HCT116 (cell line): ENCODE measurements at regions not wholly inside any gene's neighbourhood (a gene's known extent, or its start where the extent isn't known, plus 50 kb on each side); places are given as distances from the start of the nearest gene placed in this dataset.

Experiments
- ATAC-seq: fragments of 200-7000 bp; cut with Tn5 transposase; 2 replicates; pipeline ENCODE4 v1.9.1; 2020; ENCODE audit warnings: mild to moderate bottlenecking, moderate library complexity
- BruUV-seq: library from RNA; stranded (reverse); fragments of 400-500 nt; replicated peaks from 2 replicates; lab custom pipeline; 2021; lab: Mats Ljungman, UMichigan
- CTCF ChIA-PET: fragments of 300-600 bp; sonication (Branson Sonifier 250); formaldehyde crosslinking; loops from one replicate; lab custom pipeline; 2021; ENCODE audit warnings: antibody characterized with exemption; lab: Charles Lee
- POLR2A ChIA-PET: fragments of 300-600, 350-600 bp; sonication (Branson Sonifier 250); formaldehyde crosslinking; loops from one replicate; lab custom pipeline; 2021; ENCODE audit warnings: antibody characterized with exemption; lab: Charles Lee
- RAD21 ChIA-PET, 2 experiments: fragments of 300-600 bp; sonication (Branson Sonifier 250); formaldehyde crosslinking; loops; one replicate each; lab custom pipeline; 2023; ENCODE audit warnings: low total read pairs in 2 of 2; ENCODE audit not compliant: uncharacterized antibody in 2 of 2, unreplicated experiment in 2 of 2, low non-redundant PET in 1 of 2; lab: Charles Lee
- DNase-seq: peaks from one replicate; pipeline ENCODE4 v3.0.0-alpha.2; 2010; ENCODE audit warnings: low read depth, low spot score
- H2AFZ ChIP-seq: fragments of 200-600 bp; shearing (Covaris generic), sonication (generic); 2 replicates; pipeline ENCODE4 v1.6.1; 2017; ENCODE audit warnings: low read depth, mixed run types, mixed read lengths, antibody characterized with exemption, low read length; ENCODE audit not compliant: poor library complexity, severe bottlenecking
- H3K27ac ChIP-seq: 2 replicates; pipeline ENCODE4 v1.5.1; 2012; ENCODE audit warnings: low read depth, low read length
- H3K27me3 ChIP-seq: fragments of 200-600 bp; sonication (generic); 2 replicates; pipeline ENCODE4 v1.6.1; 2016; ENCODE audit warnings: mixed run types, low read length, mixed read lengths; ENCODE audit not compliant: insufficient read depth
- H3K36me3 ChIP-seq, 2 experiments: fragments of 200-500 bp in 1 of 2; fragments of 200-600 bp in 1 of 2; sonication (Bioruptor generic) in 1 of 2; sonication (generic) in 1 of 2; 2 replicates each; pipeline versions ENCODE4 v1.5.1 to v1.6.1; 2014 to 2016; ENCODE audit warnings: low read length in 2 of 2, inconsistent platforms in 1 of 2, mixed read lengths in 1 of 2, mixed run types in 1 of 2; ENCODE audit not compliant: insufficient read depth in 2 of 2, control insufficient read depth in 1 of 2
- H3K4me1 ChIP-seq, 2 experiments: fragments of 200-600 bp in 1 of 2; sonication (generic) in 1 of 2; 2 replicates each; pipeline versions ENCODE4 v1.5.1 to v1.6.1; 2012 to 2017; ENCODE audit warnings: low read length in 2 of 2, inconsistent platforms in 1 of 2, mild to moderate bottlenecking in 1 of 2, mixed read lengths in 1 of 2, mixed run types in 1 of 2, moderate library complexity in 1 of 2; ENCODE audit not compliant: insufficient read depth in 2 of 2, control insufficient read depth in 1 of 2
- H3K4me2 ChIP-seq: fragments of 200-600 bp; sonication (generic); 2 replicates; pipeline ENCODE4 v1.6.1; 2017; ENCODE audit warnings: mixed run types, low read length, mixed read lengths
- H3K4me3 ChIP-seq, 2 experiments: fragments of 200-600 bp in 1 of 2; sonication (generic) in 1 of 2; replicated peaks in 1 of 2; 2 replicates each; pipeline ENCODE4 v1.5.1; 2011 to 2016; ENCODE audit warnings: low read length in 2 of 2, control low read depth in 1 of 2, low read depth in 1 of 2, mild to moderate bottlenecking in 1 of 2, mixed read lengths in 1 of 2, mixed run types in 1 of 2
- H3K79me2 ChIP-seq: fragments of 200-600 bp; sonication (generic); 2 replicates; pipeline ENCODE4 v1.6.1; 2017; ENCODE audit warnings: mild to moderate bottlenecking, mixed run types, low read length, moderate library complexity, mixed read lengths; ENCODE audit not compliant: insufficient read depth
- H3K9ac ChIP-seq: fragments of 200-600 bp; sonication (generic); 2 replicates; pipeline ENCODE4 v1.6.1; 2016; ENCODE audit warnings: low read length, mixed read lengths
- H3K9me2 ChIP-seq: fragments of 200-600 bp; sonication (generic), shearing (Covaris generic); 2 replicates; pipeline ENCODE4 v1.6.1; 2017; ENCODE audit warnings: mixed run types, mild to moderate bottlenecking, moderate library complexity; ENCODE audit not compliant: insufficient read depth
- H3K9me3 ChIP-seq, 2 experiments: fragments of 200-500 bp in 1 of 2; fragments of 200-600 bp in 1 of 2; sonication (Bioruptor generic) in 1 of 2; sonication (generic) in 1 of 2; 2 replicates each; pipeline ENCODE4 v1.6.1; 2014 to 2017; ENCODE audit warnings: low read length in 2 of 2, mixed read lengths in 2 of 2, inconsistent platforms in 1 of 2, low read depth in 1 of 2, mild to moderate bottlenecking in 1 of 2, mixed run types in 1 of 2, moderate library complexity in 1 of 2; ENCODE audit not compliant: control insufficient read depth in 1 of 2, insufficient read depth in 1 of 2
- H4K20me1 ChIP-seq: fragments of 200-600 bp; sonication (generic), shearing (Covaris generic); 2 replicates; pipeline ENCODE4 v1.6.1; 2017; ENCODE audit warnings: mixed run types, mild to moderate bottlenecking, moderate library complexity; ENCODE audit not compliant: insufficient read depth
- CBX3 ChIP-seq: IDR thresholded peaks from 2 replicates; pipeline ENCODE4 v1.6.1; 2012; ENCODE audit warnings: low read depth
- CEBPB ChIP-seq: IDR thresholded peaks from 2 replicates; pipeline ENCODE4 v1.6.1; 2012; ENCODE audit warnings: low read depth
- EZH2 ChIP-seq: fragments of 200-600 bp; sonication (generic); IDR thresholded peaks from 2 replicates; pipeline ENCODE4 v1.6.1; 2017; ENCODE audit warnings: antibody characterized with exemption, mixed run types
- FOSL1 ChIP-seq: IDR thresholded peaks from 2 replicates; pipeline ENCODE4 v1.6.1; 2012; ENCODE audit warnings: low read depth
- JUND ChIP-seq: IDR thresholded peaks from 2 replicates; pipeline ENCODE4 v1.6.1; 2012
- POLR2A ChIP-seq: IDR thresholded peaks from 2 replicates; pipeline ENCODE4 v1.7.0; 2011; ENCODE audit warnings: borderline replicate concordance; ENCODE audit not compliant: insufficient read depth, insufficient read length; ENCODE audit errors: extremely low read depth
- POLR2AphosphoS5 ChIP-seq: IDR thresholded peaks from 2 replicates; pipeline ENCODE4 v1.6.1; 2011; ENCODE audit warnings: mild to moderate bottlenecking, low read depth, low read length, moderate library complexity
- RAD21 ChIP-seq: IDR thresholded peaks from 2 replicates; pipeline ENCODE4 v1.6.1; 2012; ENCODE audit warnings: low read depth, mild to moderate bottlenecking
- SP1 ChIP-seq: IDR thresholded peaks from 2 replicates; pipeline ENCODE4 v1.6.1; 2012; ENCODE audit warnings: low read depth
- TCF7L2 ChIP-seq: IDR thresholded peaks from 2 replicates; pipeline ENCODE4 v1.7.0; 2011; ENCODE audit warnings: borderline replicate concordance, inconsistent platforms; ENCODE audit not compliant: insufficient read depth, insufficient read length; ENCODE audit errors: extremely low read depth
- YY1 ChIP-seq: IDR thresholded peaks from 2 replicates; pipeline ENCODE4 v1.6.1; 2011; ENCODE audit warnings: low read length, low read depth, moderate library complexity, mild to moderate bottlenecking; ENCODE audit not compliant: insufficient replicate concordance; ENCODE audit errors: extremely low read depth
- ZNF274 ChIP-seq: fragments of 200-500 bp; sonication (Bioruptor generic); IDR thresholded peaks from 2 replicates; pipeline ENCODE4 v1.6.1; 2014; ENCODE audit warnings: mild to moderate bottlenecking, low read depth, low read length, inconsistent platforms
- intact Hi-C: fragments of 100-400 bp; cut with micrococcal nuclease; formaldehyde crosslinking; loops from 2 replicates; pipeline ENCODE4 v1.10.0; 2022
- TF ChIP-seq, protein P1 (sequence below): IDR thresholded peaks from 2 replicates; pipeline ENCODE4 v1.6.1; 2012
- TF ChIP-seq, protein P2 (sequence below), 3 experiments: fragments of 200-600 bp in 1 of 3; sonication (generic) in 1 of 3; IDR thresholded peaks in 2 of 3; conservative IDR thresholded peaks in 1 of 3; 2 replicates each; pipeline ENCODE4 v1.5.1; 2012 to 2017; ENCODE audit warnings: low read depth in 2 of 3, low read length in 2 of 3, antibody characterized with exemption in 1 of 3, borderline replicate concordance in 1 of 3, control low read depth in 1 of 3, mild to moderate bottlenecking in 1 of 3, mixed read lengths in 1 of 3, mixed run types in 1 of 3, moderate library complexity in 1 of 3; ENCODE audit not compliant: insufficient read depth in 1 of 3
- TF ChIP-seq, protein P3 (sequence below): IDR thresholded peaks from 2 replicates; pipeline ENCODE4 v1.6.1; 2012; ENCODE audit warnings: low read depth
- TF ChIP-seq, protein P4 (sequence below): IDR thresholded peaks from 2 replicates; pipeline ENCODE4 v1.6.1; 2011; ENCODE audit warnings: mild to moderate bottlenecking, low read length, moderate library complexity; ENCODE audit not compliant: insufficient replicate concordance; ENCODE audit errors: extremely low read depth

DNA sequence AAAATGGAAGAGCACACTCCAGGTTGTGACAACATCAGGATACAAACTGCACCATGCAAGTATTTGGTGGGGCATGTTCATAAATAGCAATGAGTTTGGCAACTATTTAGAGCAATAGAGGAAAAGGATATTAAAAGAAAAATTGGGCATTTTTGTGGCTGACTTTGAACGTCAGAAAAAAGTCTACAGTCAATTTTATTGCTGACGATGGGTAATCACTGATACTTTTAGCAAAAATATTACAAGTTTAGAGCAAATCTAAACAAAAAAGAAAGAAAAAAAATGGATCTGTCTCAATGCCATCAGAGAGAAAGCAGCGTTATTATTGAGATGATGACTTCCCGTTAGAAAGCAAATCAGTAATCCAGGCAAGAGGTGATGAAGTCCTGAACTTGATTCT is 65.2 kb downstream of the CGGBP1 start:
- intact Hi-C loops = no loop called here
- H3K9me2 ChIP-seq = no peaks in the 10 kb centered on the region
- no peaks in the 10 kb centered on the region for H3K36me3 ChIP-seq
- H3K27ac ChIP-seq = no peak overlapping the region
- H3K27me3 ChIP-seq = no peaks in the 10 kb centered on the region
- no peaks in the 10 kb centered on the region for H3K79me2 ChIP-seq
- H3K9ac ChIP-seq = no peak overlapping the region
- DNase-seq = no peak
- no peak overlapping the region for H2AFZ ChIP-seq
- TF ChIP-seq, protein P1, sequence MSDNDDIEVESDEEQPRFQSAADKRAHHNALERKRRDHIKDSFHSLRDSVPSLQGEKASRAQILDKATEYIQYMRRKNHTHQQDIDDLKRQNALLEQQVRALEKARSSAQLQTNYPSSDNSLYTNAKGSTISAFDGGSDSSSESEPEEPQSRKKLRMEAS = no peak
- TF ChIP-seq RAD21 (no peak), TCF7L2 (no peak), POLR2A (no peak), YY1 (no peak), CEBPB (no peak), FOSL1 (no peak), SP1 (no peak), EZH2 (no peak), CBX3 (no peak), JUND (no peak), ZNF274 (no peak), POLR2AphosphoS5 (no peak)
- TF ChIP-seq, protein P2, sequence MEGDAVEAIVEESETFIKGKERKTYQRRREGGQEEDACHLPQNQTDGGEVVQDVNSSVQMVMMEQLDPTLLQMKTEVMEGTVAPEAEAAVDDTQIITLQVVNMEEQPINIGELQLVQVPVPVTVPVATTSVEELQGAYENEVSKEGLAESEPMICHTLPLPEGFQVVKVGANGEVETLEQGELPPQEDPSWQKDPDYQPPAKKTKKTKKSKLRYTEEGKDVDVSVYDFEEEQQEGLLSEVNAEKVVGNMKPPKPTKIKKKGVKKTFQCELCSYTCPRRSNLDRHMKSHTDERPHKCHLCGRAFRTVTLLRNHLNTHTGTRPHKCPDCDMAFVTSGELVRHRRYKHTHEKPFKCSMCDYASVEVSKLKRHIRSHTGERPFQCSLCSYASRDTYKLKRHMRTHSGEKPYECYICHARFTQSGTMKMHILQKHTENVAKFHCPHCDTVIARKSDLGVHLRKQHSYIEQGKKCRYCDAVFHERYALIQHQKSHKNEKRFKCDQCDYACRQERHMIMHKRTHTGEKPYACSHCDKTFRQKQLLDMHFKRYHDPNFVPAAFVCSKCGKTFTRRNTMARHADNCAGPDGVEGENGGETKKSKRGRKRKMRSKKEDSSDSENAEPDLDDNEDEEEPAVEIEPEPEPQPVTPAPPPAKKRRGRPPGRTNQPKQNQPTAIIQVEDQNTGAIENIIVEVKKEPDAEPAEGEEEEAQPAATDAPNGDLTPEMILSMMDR (IDR thresholded peaks at IDR 0.05 in 2 of 3, conservative IDR thresholded peaks at IDR 0.05 in 1 of 3; ENCODE audit: borderline replicate concordance in 1 of 3, insufficient read depth in 1 of 3, low read depth in 2 of 3, low read length in 2 of 3) = no peak
- TF ChIP-seq, protein P3, sequence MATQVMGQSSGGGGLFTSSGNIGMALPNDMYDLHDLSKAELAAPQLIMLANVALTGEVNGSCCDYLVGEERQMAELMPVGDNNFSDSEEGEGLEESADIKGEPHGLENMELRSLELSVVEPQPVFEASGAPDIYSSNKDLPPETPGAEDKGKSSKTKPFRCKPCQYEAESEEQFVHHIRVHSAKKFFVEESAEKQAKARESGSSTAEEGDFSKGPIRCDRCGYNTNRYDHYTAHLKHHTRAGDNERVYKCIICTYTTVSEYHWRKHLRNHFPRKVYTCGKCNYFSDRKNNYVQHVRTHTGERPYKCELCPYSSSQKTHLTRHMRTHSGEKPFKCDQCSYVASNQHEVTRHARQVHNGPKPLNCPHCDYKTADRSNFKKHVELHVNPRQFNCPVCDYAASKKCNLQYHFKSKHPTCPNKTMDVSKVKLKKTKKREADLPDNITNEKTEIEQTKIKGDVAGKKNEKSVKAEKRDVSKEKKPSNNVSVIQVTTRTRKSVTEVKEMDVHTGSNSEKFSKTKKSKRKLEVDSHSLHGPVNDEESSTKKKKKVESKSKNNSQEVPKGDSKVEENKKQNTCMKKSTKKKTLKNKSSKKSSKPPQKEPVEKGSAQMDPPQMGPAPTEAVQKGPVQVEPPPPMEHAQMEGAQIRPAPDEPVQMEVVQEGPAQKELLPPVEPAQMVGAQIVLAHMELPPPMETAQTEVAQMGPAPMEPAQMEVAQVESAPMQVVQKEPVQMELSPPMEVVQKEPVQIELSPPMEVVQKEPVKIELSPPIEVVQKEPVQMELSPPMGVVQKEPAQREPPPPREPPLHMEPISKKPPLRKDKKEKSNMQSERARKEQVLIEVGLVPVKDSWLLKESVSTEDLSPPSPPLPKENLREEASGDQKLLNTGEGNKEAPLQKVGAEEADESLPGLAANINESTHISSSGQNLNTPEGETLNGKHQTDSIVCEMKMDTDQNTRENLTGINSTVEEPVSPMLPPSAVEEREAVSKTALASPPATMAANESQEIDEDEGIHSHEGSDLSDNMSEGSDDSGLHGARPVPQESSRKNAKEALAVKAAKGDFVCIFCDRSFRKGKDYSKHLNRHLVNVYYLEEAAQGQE = no peak
- TF ChIP-seq, protein P4, sequence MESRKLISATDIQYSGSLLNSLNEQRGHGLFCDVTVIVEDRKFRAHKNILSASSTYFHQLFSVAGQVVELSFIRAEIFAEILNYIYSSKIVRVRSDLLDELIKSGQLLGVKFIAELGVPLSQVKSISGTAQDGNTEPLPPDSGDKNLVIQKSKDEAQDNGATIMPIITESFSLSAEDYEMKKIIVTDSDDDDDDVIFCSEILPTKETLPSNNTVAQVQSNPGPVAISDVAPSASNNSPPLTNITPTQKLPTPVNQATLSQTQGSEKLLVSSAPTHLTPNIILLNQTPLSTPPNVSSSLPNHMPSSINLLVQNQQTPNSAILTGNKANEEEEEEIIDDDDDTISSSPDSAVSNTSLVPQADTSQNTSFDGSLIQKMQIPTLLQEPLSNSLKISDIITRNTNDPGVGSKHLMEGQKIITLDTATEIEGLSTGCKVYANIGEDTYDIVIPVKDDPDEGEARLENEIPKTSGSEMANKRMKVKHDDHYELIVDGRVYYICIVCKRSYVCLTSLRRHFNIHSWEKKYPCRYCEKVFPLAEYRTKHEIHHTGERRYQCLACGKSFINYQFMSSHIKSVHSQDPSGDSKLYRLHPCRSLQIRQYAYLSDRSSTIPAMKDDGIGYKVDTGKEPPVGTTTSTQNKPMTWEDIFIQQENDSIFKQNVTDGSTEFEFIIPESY = no peak
- no peaks in the 10 kb centered on the region for H4K20me1 ChIP-seq
- ChIA-PET RAD21 (no interaction called here), POLR2A (no interaction called here), CTCF (no interaction called here)
- H3K9me3 ChIP-seq = no peaks in the 10 kb centered on the region
- no peak for ATAC-seq
- H3K4me2 ChIP-seq = no peak overlapping the region
- H3K4me3 ChIP-seq = no peak overlapping the region
- no TSS peak for BruUV-seq
- H3K4me1 ChIP-seq = no peaks in the 10 kb centered on the region
